Thoracic aorta (tissue), 2 donors: ENCODE measurements at regions not wholly inside any gene's neighbourhood (a gene's known extent, or its start where the extent isn't known, plus 50 kb on each side); places are given as distances from the start of the nearest gene placed in this dataset.

Experiments
- ATAC-seq: fragments of 150-250 bp; one replicate; pipeline ENCODE4 v1.8.0; 2017; ENCODE audit warnings: low read depth; ENCODE audit not compliant: insufficient number of reproducible peaks, low FRiP score
- DNase-seq: peaks from one replicate; pipeline ENCODE4 v3.0.0-alpha.2; 2020; ENCODE audit warnings: low spot score
- H3K27ac ChIP-seq, 2 donors: fragments of 200-600 bp; sonication (generic); 1 replicate in 1 of 2; 2 replicates in 1 of 2; pipeline ENCODE4 v1.5.1; 2016; ENCODE audit warnings: mild to moderate bottlenecking in 2 of 2, moderate library complexity in 2 of 2
- H3K27me3 ChIP-seq: fragments of 200-600 bp; sonication (generic); replicated peaks from 2 replicates; pipeline ENCODE4 v1.6.0; 2016; ENCODE audit warnings: mild to moderate bottlenecking; ENCODE audit not compliant: insufficient read depth
- H3K36me3 ChIP-seq: fragments of 200-600 bp; sonication (generic); one replicate; pipeline ENCODE4 v1.5.1; 2016
- H3K4me1 ChIP-seq, 2 donors: fragments of 200-600 bp; sonication (generic); 1 replicate in 1 of 2; 2 replicates in 1 of 2; pipeline versions ENCODE4 v1.5.1 to v1.6.0; 2016; ENCODE audit warnings: low read depth in 2 of 2, mild to moderate bottlenecking in 1 of 2; ENCODE audit not compliant: control insufficient read depth in 1 of 2
- H3K4me3 ChIP-seq: fragments of 200-600 bp; sonication (generic); 2 replicates; pipeline ENCODE4 v1.5.1; 2016; ENCODE audit warnings: mild to moderate bottlenecking
- H3K9me3 ChIP-seq: fragments of 200-600 bp; sonication (generic); 2 replicates; pipeline ENCODE4 v1.5.1; 2016
- TF ChIP-seq, protein P1 (sequence below): fragments of 200-600 bp; sonication (generic); IDR thresholded peaks from one replicate; pipeline ENCODE4 v1.5.1; 2019; ENCODE audit warnings: antibody characterized with exemption

DNA sequence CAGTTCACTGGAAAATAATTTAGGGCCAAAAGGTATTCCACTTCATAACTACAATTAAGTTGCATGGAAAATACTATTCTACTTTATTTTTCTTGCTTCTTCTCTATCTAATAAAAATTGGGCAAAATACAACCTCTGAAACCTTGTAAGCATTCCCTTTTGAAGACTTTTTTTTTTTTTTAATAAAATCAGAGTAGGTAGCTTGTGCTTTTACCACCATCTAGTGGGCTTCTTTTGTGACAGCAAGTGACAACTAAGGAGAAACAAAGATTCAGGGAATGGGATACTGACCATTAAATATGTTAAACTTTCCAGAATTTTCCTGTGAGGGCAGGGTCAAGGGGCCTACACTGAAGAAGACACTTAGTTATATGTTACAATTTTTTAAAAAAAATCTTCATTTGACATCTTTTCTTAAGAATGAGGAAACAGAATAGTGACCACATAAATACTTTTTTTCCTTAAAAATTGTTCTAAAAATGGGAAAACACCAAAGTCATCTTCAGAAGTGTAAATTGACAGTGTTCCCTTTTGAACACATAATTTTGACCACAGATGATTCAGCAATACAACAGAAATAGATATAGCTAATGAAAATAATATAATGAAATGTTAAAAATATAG lies 1183.2 kb upstream of the ACVR2A start:
- Histone ChIP-seq H3K4me3 (no peak overlapping the region), H3K27ac (no peak overlapping the region), H3K4me1 (no peaks in the 10 kb centered on the region), H3K36me3 (no peaks in the 10 kb centered on the region), H3K27me3 (no peaks in the 10 kb centered on the region), H3K9me3 (no peaks in the 10 kb centered on the region)
- ATAC-seq: no peak
- TF ChIP-seq, protein P1, sequence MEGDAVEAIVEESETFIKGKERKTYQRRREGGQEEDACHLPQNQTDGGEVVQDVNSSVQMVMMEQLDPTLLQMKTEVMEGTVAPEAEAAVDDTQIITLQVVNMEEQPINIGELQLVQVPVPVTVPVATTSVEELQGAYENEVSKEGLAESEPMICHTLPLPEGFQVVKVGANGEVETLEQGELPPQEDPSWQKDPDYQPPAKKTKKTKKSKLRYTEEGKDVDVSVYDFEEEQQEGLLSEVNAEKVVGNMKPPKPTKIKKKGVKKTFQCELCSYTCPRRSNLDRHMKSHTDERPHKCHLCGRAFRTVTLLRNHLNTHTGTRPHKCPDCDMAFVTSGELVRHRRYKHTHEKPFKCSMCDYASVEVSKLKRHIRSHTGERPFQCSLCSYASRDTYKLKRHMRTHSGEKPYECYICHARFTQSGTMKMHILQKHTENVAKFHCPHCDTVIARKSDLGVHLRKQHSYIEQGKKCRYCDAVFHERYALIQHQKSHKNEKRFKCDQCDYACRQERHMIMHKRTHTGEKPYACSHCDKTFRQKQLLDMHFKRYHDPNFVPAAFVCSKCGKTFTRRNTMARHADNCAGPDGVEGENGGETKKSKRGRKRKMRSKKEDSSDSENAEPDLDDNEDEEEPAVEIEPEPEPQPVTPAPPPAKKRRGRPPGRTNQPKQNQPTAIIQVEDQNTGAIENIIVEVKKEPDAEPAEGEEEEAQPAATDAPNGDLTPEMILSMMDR: no peak
- DNase-seq: no peak

DNA sequence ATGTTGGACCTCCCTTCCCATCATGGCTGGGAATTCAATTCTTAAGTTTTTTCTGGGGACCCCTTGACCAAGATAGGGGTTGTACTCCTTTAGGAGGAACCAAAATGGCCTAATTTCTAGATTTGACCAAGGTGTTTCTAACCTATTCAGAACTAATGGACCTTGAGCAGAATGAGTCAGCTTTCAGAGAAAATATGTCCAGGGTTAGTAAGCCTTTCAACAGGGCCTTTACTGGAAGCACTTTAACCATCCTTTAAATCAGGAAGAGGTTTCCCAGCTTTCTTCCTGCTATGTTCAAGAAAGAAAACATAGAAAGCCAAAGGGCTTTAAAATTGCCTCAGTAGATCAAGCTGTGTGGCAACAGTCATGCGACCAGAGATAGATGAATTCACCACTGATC lies 1184.9 kb upstream of the ACVR2A start:
- no peak for DNase-seq
- no peak for ATAC-seq
- no peaks in the 10 kb centered on the region for H3K36me3 ChIP-seq

DNA sequence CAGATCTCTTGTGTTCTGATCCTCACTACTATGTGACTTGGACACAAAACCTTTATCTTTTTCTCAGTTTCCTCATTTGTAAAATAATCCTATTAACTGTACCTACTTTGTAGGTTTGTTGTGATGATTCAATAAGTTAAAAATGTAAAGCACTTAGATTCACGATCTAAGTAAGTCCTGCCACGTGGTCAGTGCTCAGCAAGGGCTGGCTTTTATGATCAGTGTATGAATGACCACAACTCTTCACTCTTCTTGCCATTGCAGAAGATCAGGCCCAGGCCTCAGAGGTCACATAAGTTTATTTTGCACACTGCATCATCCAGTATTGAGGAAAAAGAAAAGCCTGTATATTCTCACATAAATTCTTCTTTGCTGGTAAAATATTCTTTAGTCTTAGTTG lies 1192.5 kb upstream of the ACVR2A start:
- Histone ChIP-seq H3K4me3 (no peak overlapping the region), H3K27me3 (no peaks in the 10 kb centered on the region), H3K36me3 (no peaks in the 10 kb centered on the region), H3K4me1 (no peaks in the 10 kb centered on the region), H3K27ac (no peak overlapping the region), H3K9me3 (no peaks in the 10 kb centered on the region)
- DNase-seq (no peak), ATAC-seq (no peak)
- TF ChIP-seq, protein P1: no peak

More for the DNA sequence above, 1184.9 kb upstream of the ACVR2A start:
- Histone ChIP-seq H3K4me3 (no peak overlapping the region), H3K27ac (no peak overlapping the region), H3K27me3 (no peaks in the 10 kb centered on the region), H3K9me3 (no peaks in the 10 kb centered on the region), H3K4me1 (no peaks in the 10 kb centered on the region)
- TF ChIP-seq, protein P1: no peak

DNA sequence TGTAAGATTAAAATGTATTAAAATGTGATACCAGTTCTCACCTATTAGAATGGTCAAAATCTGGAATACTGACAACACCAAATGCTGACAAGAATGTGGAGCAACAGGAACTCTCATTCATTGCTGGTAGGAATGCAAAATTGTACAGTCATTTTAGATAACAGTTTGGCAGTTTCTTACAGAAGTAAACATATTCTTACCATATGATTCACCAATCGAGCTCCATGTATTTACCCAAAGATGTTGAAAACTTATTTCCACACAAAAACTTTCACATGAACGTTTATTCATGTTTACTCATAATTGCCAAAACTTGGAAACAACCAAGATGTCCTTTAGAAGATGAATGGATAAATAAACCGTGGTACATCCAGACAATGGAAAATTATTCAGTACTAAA lies 1193.5 kb upstream of the ACVR2A start:
- H3K36me3 ChIP-seq: no peaks in the 10 kb centered on the region
- no peak overlapping the region for H3K4me3 ChIP-seq
- H3K27me3 ChIP-seq: no peaks in the 10 kb centered on the region
- TF ChIP-seq, protein P1: no peak
- no peaks in the 10 kb centered on the region for H3K4me1 ChIP-seq
- no peaks in the 10 kb centered on the region for H3K9me3 ChIP-seq
- DNase-seq (no peak), ATAC-seq (no peak)
- H3K27ac ChIP-seq: no peak overlapping the region

DNA sequence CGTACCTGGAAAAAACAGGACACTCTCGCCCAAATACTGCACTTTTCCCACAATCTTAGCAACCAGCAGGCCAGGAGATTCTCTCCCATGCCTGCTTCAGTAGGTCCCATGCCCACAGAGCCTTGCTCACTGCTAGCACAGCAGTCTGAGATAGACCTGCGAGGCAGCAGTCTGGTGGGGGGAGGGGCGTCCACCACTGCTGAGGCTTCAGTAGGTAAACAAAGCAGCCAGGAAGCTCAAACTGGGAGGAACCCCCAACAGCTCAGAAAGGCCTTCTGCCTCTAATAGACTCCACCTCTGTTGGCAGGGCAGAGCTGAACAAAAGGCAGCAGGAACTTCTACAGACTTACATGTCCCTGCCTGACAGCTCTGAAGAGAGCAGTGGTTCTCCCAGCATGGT lies 1202.8 kb upstream of the ACVR2A start:
- H3K36me3 ChIP-seq: no peaks in the 10 kb centered on the region
- no peaks in the 10 kb centered on the region for H3K4me1 ChIP-seq
- no peaks in the 10 kb centered on the region for H3K9me3 ChIP-seq
- DNase-seq (no peak), ATAC-seq (no peak)
- TF ChIP-seq, protein P1: no peak
- H3K27me3 ChIP-seq: no peaks in the 10 kb centered on the region
- no peak overlapping the region for H3K4me3 ChIP-seq
- H3K27ac ChIP-seq: no peak overlapping the region
